K562 (cell line): ENCODE measurements at regions not wholly inside any gene's neighbourhood (a gene's known extent, or its start where the extent isn't known, plus 50 kb on each side); places are given as distances from the start of the nearest gene placed in this dataset.

Experiments used
- CHD4 ChIP-seq: fragments of 200-600 bp; sonication (generic); IDR thresholded peaks from 3 replicates; pipeline ENCODE4 v1.6.1; 2012; ENCODE audit warnings: low read depth, mild to moderate bottlenecking, mixed read lengths, low read length, inconsistent platforms; ENCODE audit not compliant: insufficient read depth, insufficient replicate concordance, poor library complexity, severe bottlenecking
- CREM ChIP-seq: IDR thresholded peaks from 2 replicates; pipeline ENCODE4 v1.6.1; 2014; ENCODE audit warnings: antibody characterized with exemption, low read depth
- SNIP1 ChIP-seq: fragments of 450-650 bp; IDR thresholded peaks from 2 replicates; pipeline ENCODE4 v1.7.1; 2017; ENCODE audit warnings: low read depth, mild to moderate bottlenecking
- TF ChIP-seq, protein P1 (sequence below): IDR thresholded peaks from 3 replicates; pipeline ENCODE4 v1.6.1; 2011; ENCODE audit warnings: borderline replicate concordance, mild to moderate bottlenecking, moderate library complexity; ENCODE audit not compliant: insufficient read length; ENCODE audit errors: extremely low read depth
- TF ChIP-seq, protein P2 (sequence below): fragments of 450-650 bp; conservative IDR thresholded peaks from 2 replicates; pipeline ENCODE4 v1.6.1; 2016; ENCODE audit warnings: missing genetic modification characterization, low read depth, mild to moderate bottlenecking, control low read depth, missing compliant biosample characterization
- TF ChIP-seq, protein P3 (sequence below): fragments of 250-450 bp; sonication (Bioruptor Pico); IDR thresholded peaks from 2 replicates; pipeline ENCODE4 v1.6.1; 2021; ENCODE audit warnings: mild to moderate bottlenecking

DNA sequence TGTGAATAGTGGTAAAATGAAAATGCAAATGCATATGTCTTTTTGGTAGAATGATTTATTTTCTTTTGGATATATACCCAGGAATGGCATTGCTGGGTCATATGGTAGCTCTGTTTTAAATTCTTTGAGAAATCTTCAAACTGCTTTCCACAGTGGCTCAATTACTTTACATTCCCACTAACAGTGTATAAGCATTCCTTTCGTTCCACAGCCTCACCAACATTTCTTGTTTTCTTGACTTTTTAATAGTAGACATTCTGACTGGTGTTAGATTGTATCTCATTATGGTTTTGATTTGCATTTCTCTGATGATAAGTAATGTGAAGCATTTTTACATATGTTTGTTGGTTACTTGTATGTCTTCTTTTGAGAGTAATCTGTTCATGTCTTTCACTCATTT is 144.0 kb downstream of the SIM1 start (continued):
- TF ChIP-seq SNIP1 (no peak), CHD4 (no peak), CREM (no peak)
- TF ChIP-seq, protein P1, sequence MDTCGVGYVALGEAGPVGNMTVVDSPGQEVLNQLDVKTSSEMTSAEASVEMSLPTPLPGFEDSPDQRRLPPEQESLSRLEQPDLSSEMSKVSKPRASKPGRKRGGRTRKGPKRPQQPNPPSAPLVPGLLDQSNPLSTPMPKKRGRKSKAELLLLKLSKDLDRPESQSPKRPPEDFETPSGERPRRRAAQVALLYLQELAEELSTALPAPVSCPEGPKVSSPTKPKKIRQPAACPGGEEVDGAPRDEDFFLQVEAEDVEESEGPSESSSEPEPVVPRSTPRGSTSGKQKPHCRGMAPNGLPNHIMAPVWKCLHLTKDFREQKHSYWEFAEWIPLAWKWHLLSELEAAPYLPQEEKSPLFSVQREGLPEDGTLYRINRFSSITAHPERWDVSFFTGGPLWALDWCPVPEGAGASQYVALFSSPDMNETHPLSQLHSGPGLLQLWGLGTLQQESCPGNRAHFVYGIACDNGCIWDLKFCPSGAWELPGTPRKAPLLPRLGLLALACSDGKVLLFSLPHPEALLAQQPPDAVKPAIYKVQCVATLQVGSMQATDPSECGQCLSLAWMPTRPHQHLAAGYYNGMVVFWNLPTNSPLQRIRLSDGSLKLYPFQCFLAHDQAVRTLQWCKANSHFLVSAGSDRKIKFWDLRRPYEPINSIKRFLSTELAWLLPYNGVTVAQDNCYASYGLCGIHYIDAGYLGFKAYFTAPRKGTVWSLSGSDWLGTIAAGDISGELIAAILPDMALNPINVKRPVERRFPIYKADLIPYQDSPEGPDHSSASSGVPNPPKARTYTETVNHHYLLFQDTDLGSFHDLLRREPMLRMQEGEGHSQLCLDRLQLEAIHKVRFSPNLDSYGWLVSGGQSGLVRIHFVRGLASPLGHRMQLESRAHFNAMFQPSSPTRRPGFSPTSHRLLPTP = no peak
- TF ChIP-seq, protein P2, sequence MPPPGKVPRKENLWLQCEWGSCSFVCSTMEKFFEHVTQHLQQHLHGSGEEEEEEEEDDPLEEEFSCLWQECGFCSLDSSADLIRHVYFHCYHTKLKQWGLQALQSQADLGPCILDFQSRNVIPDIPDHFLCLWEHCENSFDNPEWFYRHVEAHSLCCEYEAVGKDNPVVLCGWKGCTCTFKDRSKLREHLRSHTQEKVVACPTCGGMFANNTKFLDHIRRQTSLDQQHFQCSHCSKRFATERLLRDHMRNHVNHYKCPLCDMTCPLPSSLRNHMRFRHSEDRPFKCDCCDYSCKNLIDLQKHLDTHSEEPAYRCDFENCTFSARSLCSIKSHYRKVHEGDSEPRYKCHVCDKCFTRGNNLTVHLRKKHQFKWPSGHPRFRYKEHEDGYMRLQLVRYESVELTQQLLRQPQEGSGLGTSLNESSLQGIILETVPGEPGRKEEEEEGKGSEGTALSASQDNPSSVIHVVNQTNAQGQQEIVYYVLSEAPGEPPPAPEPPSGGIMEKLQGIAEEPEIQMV (tag) = no peak
- TF ChIP-seq, protein P3, sequence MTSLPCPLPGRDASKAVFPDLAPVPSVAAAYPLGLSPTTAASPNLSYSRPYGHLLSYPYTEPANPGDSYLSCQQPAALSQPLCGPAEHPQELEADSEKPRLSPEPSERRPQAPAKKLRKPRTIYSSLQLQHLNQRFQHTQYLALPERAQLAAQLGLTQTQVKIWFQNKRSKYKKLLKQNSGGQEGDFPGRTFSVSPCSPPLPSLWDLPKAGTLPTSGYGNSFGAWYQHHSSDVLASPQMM (CRISPR knock-in tag) = no peak
